Hepatocyte (in vitro differentiated cells): ENCODE measurements at regions not wholly inside any gene's neighbourhood (a gene's known extent, or its start where the extent isn't known, plus 50 kb on each side); places are given as distances from the start of the nearest gene placed in this dataset.
"Not testable (repeated sequence)": the region's sequence is repeated elsewhere in the genome, so short reads cannot be mapped to it uniquely, and the experiment has no call there.

Source experiments
- DNase-seq: peaks from one replicate; pipeline ENCODE4 v3.0.0-alpha.2; 2016; ENCODE audit warnings: low spot score
- H2AFZ ChIP-seq: fragments of 200-600 bp; sonication (generic); 2 replicates; pipeline ENCODE4 v1.6.0; 2016; ENCODE audit warnings: antibody characterized with exemption, mild to moderate bottlenecking
- H3K27ac ChIP-seq: fragments of 200-600 bp; sonication (generic); 2 replicates; pipeline ENCODE4 v1.5.1; 2016; ENCODE audit warnings: mild to moderate bottlenecking
- H3K27me3 ChIP-seq: fragments of 200-600 bp; sonication (generic); 2 replicates; pipeline ENCODE4 v1.6.1; 2016
- H3K36me3 ChIP-seq: fragments of 200-600 bp; sonication (generic); replicated peaks from 2 replicates; pipeline ENCODE4 v1.5.1; 2016; ENCODE audit warnings: low read depth; ENCODE audit not compliant: insufficient read depth
- H3K4me1 ChIP-seq: fragments of 200-600 bp; sonication (generic); 2 replicates; pipeline ENCODE4 v1.5.1; 2016; ENCODE audit warnings: mild to moderate bottlenecking, moderate library complexity; ENCODE audit not compliant: insufficient read depth
- H3K4me2 ChIP-seq: fragments of 200-600 bp; sonication (generic); 2 replicates; pipeline ENCODE4 v1.6.0; 2016
- H3K4me3 ChIP-seq: fragments of 200-600 bp; sonication (generic); 2 replicates; pipeline ENCODE4 v1.5.1; 2016; ENCODE audit warnings: mild to moderate bottlenecking
- H3K79me2 ChIP-seq: fragments of 200-600 bp; sonication (generic); 2 replicates; pipeline ENCODE4 v1.6.0; 2017; ENCODE audit warnings: mild to moderate bottlenecking
- H3K9me2 ChIP-seq: fragments of 200-600 bp; sonication (generic); replicated peaks from 2 replicates; pipeline ENCODE4 v1.6.0; 2017; ENCODE audit warnings: mild to moderate bottlenecking; ENCODE audit not compliant: insufficient read depth
- H3K9me3 ChIP-seq: fragments of 200-600 bp; sonication (generic); 2 replicates; pipeline ENCODE4 v1.5.1; 2016; ENCODE audit warnings: low read depth, mild to moderate bottlenecking
- H4K20me1 ChIP-seq: fragments of 200-600 bp; sonication (generic); 2 replicates; pipeline ENCODE4 v1.6.0; 2016; ENCODE audit warnings: mild to moderate bottlenecking; ENCODE audit not compliant: insufficient read depth, poor library complexity, severe bottlenecking
- WGBS: methylation state at CpG from one replicate; pipeline ENCODE4 v1.1.6; 2016; ENCODE audit warnings: low lambda C conversion rate; ENCODE audit errors: missing lambda C conversion rate; 5-methylcytosine and 5-hydroxymethylcytosine counted together

- not testable (repeated sequence) for H2AFZ ChIP-seq, H3K9me2 ChIP-seq, H3K27ac ChIP-seq, H3K79me2 ChIP-seq, H3K4me3 ChIP-seq, H3K4me1 ChIP-seq, H3K9me3 ChIP-seq, H3K4me2 ChIP-seq, H4K20me1 ChIP-seq, H3K27me3 ChIP-seq, DNase-seq, H3K36me3 ChIP-seq
- 86% methylated on average over 6 of the region's 6 CpGs for WGBS
Measured at GRCh38 chr2:132317026-132317680, 99.5 kb upstream of the GPR39 start.

- not testable (repeated sequence) for H3K36me3 ChIP-seq, H3K4me1 ChIP-seq, H3K79me2 ChIP-seq, H3K27ac ChIP-seq, H3K9me2 ChIP-seq, H3K4me3 ChIP-seq, H3K4me2 ChIP-seq, H2AFZ ChIP-seq, H3K27me3 ChIP-seq, H3K9me3 ChIP-seq, H4K20me1 ChIP-seq
- peak; percentile 37 for DNase-seq
- 63% methylated on average over 4 of the region's 4 CpGs for WGBS
Measured at GRCh38 chr2:132318481-132318880, 98.1 kb upstream of the GPR39 start.

- not testable (repeated sequence) for H3K27ac ChIP-seq, H2AFZ ChIP-seq, H3K4me3 ChIP-seq, H3K79me2 ChIP-seq, H3K4me2 ChIP-seq, DNase-seq, H3K36me3 ChIP-seq, H3K9me2 ChIP-seq, H3K4me1 ChIP-seq, H4K20me1 ChIP-seq, H3K9me3 ChIP-seq, H3K27me3 ChIP-seq
- 69% methylated on average over 1 of the region's 1 CpG for WGBS
Measured at GRCh38 chr2:132324005-132324404, 92.6 kb upstream of the GPR39 start.

GRCh38 chr2:132332345-132333033, 84.1 kb upstream of the GPR39 start:
- WGBS: 91% methylated on average over 27 of the region's 28 CpGs
- H3K27ac ChIP-seq: not testable (repeated sequence)

GRCh38 chr2:132337135-132337534, 79.5 kb upstream of the GPR39 start:
- H4K20me1 ChIP-seq, H3K4me3 ChIP-seq, H3K36me3 ChIP-seq, H3K27me3 ChIP-seq, H3K4me2 ChIP-seq, H3K9me2 ChIP-seq, H3K9me3 ChIP-seq, H2AFZ ChIP-seq, H3K27ac ChIP-seq, H3K79me2 ChIP-seq, H3K4me1 ChIP-seq, DNase-seq: not testable (repeated sequence)
- WGBS: 94% methylated on average over 13 of the region's 13 CpGs

More at GRCh38 chr2:132332345-132333033, 84.1 kb upstream of the GPR39 start:
- not testable (repeated sequence) for H2AFZ ChIP-seq, DNase-seq, H3K4me1 ChIP-seq, H3K4me2 ChIP-seq, H4K20me1 ChIP-seq, H3K27me3 ChIP-seq, H3K9me2 ChIP-seq, H3K4me3 ChIP-seq, H3K79me2 ChIP-seq, H3K9me3 ChIP-seq, H3K36me3 ChIP-seq

GRCh38 chr2:132337844-132338243, 78.8 kb upstream of the GPR39 start:
- H3K4me2 ChIP-seq, H4K20me1 ChIP-seq, H3K79me2 ChIP-seq, H3K36me3 ChIP-seq, H3K4me3 ChIP-seq, H2AFZ ChIP-seq, H3K9me3 ChIP-seq, H3K27me3 ChIP-seq, H3K27ac ChIP-seq, DNase-seq, H3K4me1 ChIP-seq, H3K9me2 ChIP-seq: not testable (repeated sequence)
- WGBS: 37% methylated on average over 2 of the region's 5 CpGs

- not testable (repeated sequence) for H3K9me2 ChIP-seq, H3K36me3 ChIP-seq, H3K27me3 ChIP-seq, H3K4me1 ChIP-seq, H3K79me2 ChIP-seq, H4K20me1 ChIP-seq, H3K9me3 ChIP-seq
- 13% methylated on average over 32 of the region's 34 CpGs for WGBS
- DNase-seq: peak; percentile 78
- peak overlapping the region; percentile 67 for H3K27ac ChIP-seq
- peak overlapping the region; percentile 92 for H2AFZ ChIP-seq
- peak overlapping the region; percentile 54 for H3K4me3 ChIP-seq
- peak overlapping the region; percentile 82 for H3K4me2 ChIP-seq
Measured at GRCh38 chr2:132347041-132347780, 69.4 kb upstream of the GPR39 start.
